ENCODE measurements at regions not wholly inside any gene's neighbourhood (a gene's known extent, or its start where the extent isn't known, plus 50 kb on each side); places are given as distances from the start of the nearest gene placed in this dataset.

DNA sequence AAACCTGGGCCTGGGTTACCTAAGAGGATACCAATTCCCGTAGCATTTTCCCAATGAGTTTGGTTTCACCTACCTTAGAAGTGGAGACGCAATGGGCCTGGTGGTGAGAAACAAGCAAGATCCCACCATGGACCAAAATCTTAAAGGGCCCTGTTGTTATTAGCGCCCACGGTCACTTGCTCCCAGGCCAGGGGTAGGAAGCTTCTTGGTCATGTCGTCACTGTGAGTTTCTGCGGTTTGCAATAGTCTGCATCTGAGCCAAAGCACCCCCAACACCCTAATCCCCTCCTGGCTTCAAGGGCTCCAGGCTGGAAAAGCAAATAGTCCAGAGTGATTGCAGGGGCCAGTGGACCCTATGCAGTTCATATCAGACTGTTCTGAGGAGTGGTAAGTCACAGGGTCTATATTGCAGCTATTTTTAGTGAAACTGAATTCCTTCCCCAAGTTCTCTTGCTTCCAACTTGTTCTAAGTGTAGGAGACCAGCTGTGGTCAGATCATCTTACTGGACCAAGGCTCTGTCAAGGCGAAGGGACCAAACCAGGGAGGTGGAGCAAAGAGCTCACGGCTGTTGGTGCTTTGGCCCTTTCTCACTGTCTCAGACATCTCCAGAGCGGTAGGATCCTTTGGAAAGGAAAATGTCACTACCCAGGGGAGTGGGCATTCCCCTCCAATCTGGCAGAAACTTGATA, 307.9 kb upstream of the F9 start:
- WGBS (ENCODE audit: insufficient coverage, low coverage, low lambda C conversion rate, missing lambda C conversion rate), result 65% methylated on average over 4 of the region's 9 CpGs
- Histone ChIP-seq H3K4me3 (no peak overlapping the region), H3K27me3 (peaks cover 0 to 4% of the 10 kb centered on the region in 2 donors), H3K4me1 (no peaks in the 10 kb centered on the region), H3K36me3 (no peaks in the 10 kb centered on the region), H3K9me3 (no peaks in the 10 kb centered on the region), H3K27ac (no peak overlapping the region)
- TF ChIP-seq CTCF (IDR thresholded peaks at IDR 0.05) (no peak), POLR2A (IDR thresholded peaks at IDR 0.05) (no peak)
- DNase-seq (no peak), ATAC-seq (no peak)
- intact Hi-C loops (cut with DNase I), result no loop called here

DNA sequence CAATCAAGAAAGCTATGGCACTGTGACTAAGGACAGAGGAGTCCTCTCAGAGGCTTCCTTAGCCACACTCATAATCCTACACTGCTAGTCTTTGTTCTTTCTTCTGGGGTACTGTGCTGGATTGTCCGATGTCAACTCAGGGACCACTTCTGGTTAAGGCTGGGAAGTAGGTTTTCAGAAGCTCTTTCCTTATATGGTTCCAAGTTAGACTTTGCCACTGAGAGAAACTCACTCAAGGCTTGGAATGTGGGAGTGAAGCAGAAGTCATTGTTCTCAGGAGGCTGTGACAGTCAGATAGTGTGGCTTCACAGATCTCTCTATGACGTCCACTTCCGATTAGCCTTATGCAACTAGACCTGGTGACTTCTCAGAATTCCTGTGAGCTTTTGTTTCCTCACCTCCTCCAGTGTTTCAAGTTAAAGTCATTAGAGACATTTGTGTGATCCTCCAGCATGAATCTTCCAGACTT, 317.3 kb upstream of the F9 start:
- Histone ChIP-seq H3K9me3 (no peaks in the 10 kb centered on the region), H3K27ac (no peak overlapping the region), H3K27me3 (no peaks in the 10 kb centered on the region), H3K36me3 (no peaks in the 10 kb centered on the region), H3K4me3 (no peak overlapping the region), H3K4me1 (no peaks in the 10 kb centered on the region)
- no peak for TF ChIP-seq POLR2A (IDR thresholded peaks at IDR 0.05)
- no peak for TF ChIP-seq CTCF (IDR thresholded peaks at IDR 0.05)
- intact Hi-C loops (cut with DNase I), result no loop called here
- 41% methylated on average over 3 of the region's 3 CpGs for WGBS (ENCODE audit: insufficient coverage, low coverage, low lambda C conversion rate, missing lambda C conversion rate)
- ATAC-seq (no peak), DNase-seq (no peak)

GRCh38 chrX:139211568-139212182, 318.9 kb upstream of the F9 start:
- 7% methylated on average over 8 of the region's 8 CpGs for WGBS (ENCODE audit: insufficient coverage, low coverage, low lambda C conversion rate, missing lambda C conversion rate)

GRCh38 chrX:139209342-139209741, 321.2 kb upstream of the F9 start:
- H3K4me1 ChIP-seq, result no peaks in the 10 kb centered on the region
- no peaks in the 10 kb centered on the region for H3K36me3 ChIP-seq
- H3K4me3 ChIP-seq, result no peak overlapping the region
- H3K27me3 ChIP-seq, result peaks cover 0 to 5% of the 10 kb centered on the region in 2 donors
- no peak overlapping the region for H3K27ac ChIP-seq
- intact Hi-C loops (cut with DNase I), result no loop called here
- no peak for ATAC-seq
- TF ChIP-seq CTCF (IDR thresholded peaks at IDR 0.05), result no peak
- no peak for TF ChIP-seq POLR2A (IDR thresholded peaks at IDR 0.05)
- H3K9me3 ChIP-seq, result no peaks in the 10 kb centered on the region
- WGBS (ENCODE audit: insufficient coverage, low coverage, low lambda C conversion rate, missing lambda C conversion rate), result 44% methylated on average over 5 of the region's 5 CpGs
- no peak for DNase-seq

More at GRCh38 chrX:139211568-139212182, 318.9 kb upstream of the F9 start:
- Histone ChIP-seq H3K4me3 (no peak overlapping the region), H3K36me3 (no peaks in the 10 kb centered on the region), H3K27ac (no peak overlapping the region), H3K4me1 (no peaks in the 10 kb centered on the region), H3K9me3 (no peaks in the 10 kb centered on the region), H3K27me3 (no peaks in the 10 kb centered on the region)
- ATAC-seq (no peak), DNase-seq (no peak)
- TF ChIP-seq POLR2A (IDR thresholded peaks at IDR 0.05) (no peak), CTCF (IDR thresholded peaks at IDR 0.05) (no peak)
- intact Hi-C loops (cut with DNase I), result no loop called here
